ENCODE measurements at regions not wholly inside any gene's neighbourhood (a gene's known extent, or its start where the extent isn't known, plus 50 kb on each side); places are given as distances from the start of the nearest gene placed in this dataset.

- H3K4me2 ChIP-seq (ENCODE audit: insufficient read depth in 1 of 2, low read depth in 2 of 2, low read length in 2 of 2) = no peak overlapping the region
- no peaks in the 10 kb centered on the region for H3K79me1 ChIP-seq (ENCODE audit: low read depth, low read length)
- H3K27me3 ChIP-seq (replicated peaks in 1 of 4; ENCODE audit: control insufficient read depth in 3 of 4, extremely low read depth in 1 of 4, insufficient read depth in 3 of 4, low read length in 3 of 4) = no peaks in the 10 kb centered on the region
- POLR2A ChIA-PET (ENCODE audit: partially characterized antibody) = no interaction called here
- no peak overlapping the region for H2BK15ac ChIP-seq (ENCODE audit: low read length)
- no peaks in the 10 kb centered on the region for H3K23me2 ChIP-seq (ENCODE audit: low read depth, low read length)
- H3K27ac ChIP-seq (ENCODE audit: low read depth, low read length) = no peak overlapping the region
- H3K4ac ChIP-seq (replicated peaks; ENCODE audit: insufficient read length, low read depth, low read length) = no peak overlapping the region
- CTCF ChIA-PET (ENCODE audit: partially characterized antibody) = interaction anchor here (0.6 to 1.4 kb wide), 3 partner anchors 52 to 858 kb away, joined by 3 to 4 read pairs (median 3); no protein-coding TSS in a partner anchor
- no peak overlapping the region for H3K4me3 ChIP-seq (ENCODE audit: extremely low read depth in 1 of 4, insufficient read depth in 2 of 4, low read depth in 3 of 4, low read length in 4 of 4)
- H2BK12ac ChIP-seq (ENCODE audit: low read depth, low read length) = no peak overlapping the region
- no peak overlapping the region for H4K91ac ChIP-seq (replicated peaks; ENCODE audit: insufficient read length, low read length)
- H3K9ac ChIP-seq (replicated peaks in 1 of 4; ENCODE audit: extremely low read depth in 1 of 4, low read depth in 3 of 4, low read length in 3 of 4) = no peak overlapping the region
- no peak overlapping the region for H2AFZ ChIP-seq (ENCODE audit: low read length)
- no peak overlapping the region for H2BK5ac ChIP-seq (ENCODE audit: low read depth, low read length)
- no peak overlapping the region for H3K14ac ChIP-seq (ENCODE audit: insufficient read length)
- FAIRE-seq = no peak
- H3K18ac ChIP-seq (ENCODE audit: extremely low read depth, low read length) = no peak overlapping the region
- no peak for TF ChIP-seq KDM4A (IDR thresholded peaks at IDR 0.05; ENCODE audit: low read depth, low read length, severe bottlenecking)
- 0 out of 2 replicates have a peak, but pooled peaks have one; percentile 3 for TF ChIP-seq CEBPB (IDR thresholded peaks at IDR 0.05; ENCODE audit: low read depth, low read length)
- H3K36me3 ChIP-seq (ENCODE audit: control insufficient read depth in 2 of 4, insufficient read depth in 4 of 4, low read length in 3 of 4) = no peaks in the 10 kb centered on the region
- no peak overlapping the region for H3K23ac ChIP-seq (ENCODE audit: insufficient read length)
- no peak overlapping the region for H2BK120ac ChIP-seq (replicated peaks; ENCODE audit: low read depth, low read length)
- H4K20me1 ChIP-seq (replicated peaks in 1 of 2; ENCODE audit: control insufficient read depth in 1 of 2, insufficient read depth in 2 of 2, low read length in 2 of 2) = no peaks in the 10 kb centered on the region
- H3K56ac ChIP-seq (replicated peaks; ENCODE audit: insufficient read length, low read depth, low read length) = no peak overlapping the region
- no peak for DNase-seq (ENCODE audit: low read depth in 1 of 2, low spot score in 2 of 2)
- no peak overlapping the region for H4K8ac ChIP-seq (ENCODE audit: extremely low read depth, insufficient read depth, low read length)
- H2BK20ac ChIP-seq (ENCODE audit: low read length) = no peak overlapping the region
- no peaks in the 10 kb centered on the region for H3K79me2 ChIP-seq (ENCODE audit: control insufficient read depth in 1 of 2, insufficient read depth in 2 of 2, low read length in 2 of 2)
- peaks cover 0 to 2% (median 0%) of the 10 kb centered on the region in 4 experiments; a peak in 2 of 7 replicates for H3K4me1 ChIP-seq (replicated peaks in 1 of 4; ENCODE audit: control insufficient read depth in 3 of 4, insufficient read depth in 4 of 4, low read length in 3 of 4)
- no peak overlapping the region for H4K5ac ChIP-seq (ENCODE audit: insufficient read length, low read depth, low read length)
- no peak overlapping the region for H2AK5ac ChIP-seq (ENCODE audit: low read depth, low read length)
- WGBS, 2 experiments (ENCODE audit: extremely low coverage in 1 of 2, insufficient coverage in 1 of 2, insufficient read length in 1 of 2, insufficient replicate concordance in 2 of 2, low coverage in 1 of 2, low lambda C conversion rate in 2 of 2, missing lambda C conversion rate in 1 of 2) = 87% methylated on average over 4 of the region's 4 CpGs; no CpG with 5 or more reads in 1 of the 2 experiments
- no peaks in the 10 kb centered on the region for H3K9me3 ChIP-seq (ENCODE audit: insufficient read depth in 2 of 2, low read depth in 1 of 2, low read length in 1 of 2)
Observed at GRCh38 chr2:175755656-175756386, 246.2 kb downstream of the LNPK start.

Data from H1 (cell line).